Anterior cingulate cortex (tissue), 58 donors: ENCODE measurements at regions not wholly inside any gene's neighbourhood (a gene's known extent, or its start where the extent isn't known, plus 50 kb on each side); places are given as distances from the start of the nearest gene placed in this dataset.
"Not testable (repeated sequence)": the region's sequence is repeated elsewhere in the genome, so short reads cannot be mapped to it uniquely, and the experiment has no call there.

Source experiments
- DNase-seq, 58 donors: peaks; one replicate each; lab custom pipeline; 2025; lab: John Stamatoyannopoulos, UW

- DNase-seq: not testable (repeated sequence)
Observed at GRCh38 chr3:20370273-20371063, 184.5 kb upstream of the SGO1 start.

- DNase-seq: no peak
Observed at GRCh38 chr3:20361000-20361399, 175.0 kb upstream of the SGO1 start.

- no peak for DNase-seq
Observed at GRCh38 chr3:20353286-20353685, 167.3 kb upstream of the SGO1 start.

GRCh38 chr3:20352546-20353179 lies 166.7 kb upstream of the SGO1 start:
- no peak for DNase-seq

GRCh38 chr3:20350449-20350848 lies 164.4 kb upstream of the SGO1 start:
- DNase-seq: no peak

- DNase-seq: no peak
Observed at GRCh38 chr3:20346916-20347315, 160.9 kb upstream of the SGO1 start.

- no peak for DNase-seq
Observed at GRCh38 chr3:20346369-20346768, 160.4 kb upstream of the SGO1 start.

GRCh38 chr3:20344400-20344959 lies 158.5 kb upstream of the SGO1 start:
- no peak for DNase-seq

- no peak for DNase-seq
Observed at GRCh38 chr3:20343790-20344189, 157.8 kb upstream of the SGO1 start.

GRCh38 chr3:20340324-20340928 lies 154.4 kb upstream of the SGO1 start:
- peak in 55 of 58 donors; percentile 3 to 82 (median 38) for DNase-seq

GRCh38 chr3:20336572-20336971 lies 150.6 kb upstream of the SGO1 start:
- no peak for DNase-seq

GRCh38 chr3:20334842-20335241 lies 148.8 kb upstream of the SGO1 start:
- no peak for DNase-seq

GRCh38 chr3:20327889-20328288 lies 141.9 kb upstream of the SGO1 start:
- DNase-seq: no peak

GRCh38 chr3:20326541-20326940 lies 140.5 kb upstream of the SGO1 start:
- no peak for DNase-seq

- DNase-seq: no peak
Observed at GRCh38 chr3:20325563-20325962, 139.6 kb upstream of the SGO1 start.

GRCh38 chr3:20324664-20325478 lies 138.9 kb upstream of the SGO1 start:
- DNase-seq: no peak

GRCh38 chr3:20323307-20323927 lies 137.4 kb upstream of the SGO1 start:
- no peak for DNase-seq

- no peak for DNase-seq
Observed at GRCh38 chr3:20322085-20322484, 136.1 kb upstream of the SGO1 start.

GRCh38 chr3:20321391-20322047 lies 135.5 kb upstream of the SGO1 start:
- DNase-seq: no peak

GRCh38 chr3:20320489-20320888 lies 134.5 kb upstream of the SGO1 start:
- DNase-seq: no peak
